GM12878 (cell line): ENCODE measurements at regions not wholly inside any gene's neighbourhood (a gene's known extent, or its start where the extent isn't known, plus 50 kb on each side); places are given as distances from the start of the nearest gene placed in this dataset.

Source experiments
- ATAC-seq: fragments of 200-7000 bp; cut with Tn5 transposase; 3 replicates; pipeline ENCODE4 v1.9.1; 2020; ENCODE audit warnings: mild to moderate bottlenecking, moderate library complexity
- BruUV-seq: library from RNA; stranded (reverse); fragments of 400-500 nt; replicated peaks from 2 replicates; lab custom pipeline; 2021; lab: Mats Ljungman, UMichigan
- CTCF ChIA-PET: fragments of 300-600 bp; sonication (Branson Sonifier 250); formaldehyde crosslinking; extraction: SDS; loops from one replicate; lab custom pipeline; 2021; ENCODE audit warnings: inconsistent platforms; lab: Yijun Ruan, JAX
- POLR2A ChIA-PET: fragments of 350-600 bp; formaldehyde crosslinking; extraction: SDS; loops from one replicate; lab custom pipeline; 2021; ENCODE audit warnings: inconsistent platforms; lab: Charles Lee
- RAD21 ChIA-PET: fragments of 300-600 bp; sonication (Branson Sonifier 250); formaldehyde crosslinking; loops from one replicate; lab custom pipeline; 2023; ENCODE audit warnings: antibody characterized with exemption; ENCODE audit not compliant: unreplicated experiment; lab: Charles Lee
- SMC1A ChIA-PET: fragments of 300-600 bp; sonication (Branson Sonifier 250); formaldehyde crosslinking; loops from one replicate; lab custom pipeline; 2023; ENCODE audit not compliant: unreplicated experiment, uncharacterized antibody; lab: Charles Lee
- DNase-seq: peaks from one replicate; pipeline ENCODE4 v3.0.0-alpha.2; 2011; ENCODE audit warnings: low read depth, low spot score
- FAIRE-seq: peaks from 3 replicates; lab custom pipeline; 2011; peaks lifted over from hg19 to GRCh38; lab: Jason Lieb, UNC
- H2AFZ ChIP-seq: 2 replicates; pipeline ENCODE4 v1.6.0; 2011; ENCODE audit warnings: low read depth, low read length, control low read depth; ENCODE audit not compliant: control insufficient read depth
- H3K27ac ChIP-seq: 2 replicates; pipeline ENCODE4 v1.5.1; 2011; ENCODE audit warnings: control low read depth; ENCODE audit not compliant: control insufficient read depth, insufficient read depth
- H3K27me3 ChIP-seq, 2 experiments: replicated peaks in 1 of 2; 2 replicates each; pipeline versions ENCODE4 v1.6.0 to v1.6.1; 2011; ENCODE audit warnings: low read length in 1 of 2; ENCODE audit not compliant: control insufficient read depth in 2 of 2, insufficient read depth in 2 of 2
- H3K36me3 ChIP-seq, 2 experiments: 2 replicates each; pipeline ENCODE4 v1.5.1; 2011; ENCODE audit warnings: low read length in 1 of 2; ENCODE audit not compliant: control insufficient read depth in 2 of 2, insufficient read depth in 2 of 2
- H3K4me1 ChIP-seq: 2 replicates; pipeline ENCODE4 v1.6.1; 2011; ENCODE audit warnings: mild to moderate bottlenecking, low read length, moderate library complexity, mixed read lengths; ENCODE audit not compliant: control insufficient read depth, insufficient read depth
- H3K4me2 ChIP-seq: 2 replicates; pipeline ENCODE4 v1.6.0; 2011; ENCODE audit warnings: control low read depth; ENCODE audit not compliant: control insufficient read depth, insufficient read depth
- H3K4me3 ChIP-seq: fragments of 200-600 bp; sonication (generic); 2 replicates; pipeline ENCODE4 v1.5.1; 2016
- H3K79me2 ChIP-seq: 2 replicates; pipeline ENCODE4 v1.6.0; 2011; ENCODE audit warnings: low read length; ENCODE audit not compliant: control insufficient read depth, insufficient read depth
- H3K9ac ChIP-seq: 2 replicates; pipeline ENCODE4 v1.8.0; 2011; ENCODE audit warnings: low read length, control low read depth, mixed read lengths; ENCODE audit not compliant: control insufficient read depth, insufficient read depth
- H3K9me3 ChIP-seq: replicated peaks from 3 replicates; pipeline ENCODE4 v1.5.1; 2011; ENCODE audit warnings: mild to moderate bottlenecking, low read length; ENCODE audit not compliant: control insufficient read depth, insufficient read depth
- H4K20me1 ChIP-seq: 2 replicates; pipeline ENCODE4 v1.6.0; 2011; ENCODE audit not compliant: control insufficient read depth, insufficient read depth
- BMI1 ChIP-seq: fragments of 450-650 bp; IDR thresholded peaks from 2 replicates; pipeline ENCODE4 v1.6.1; 2016; ENCODE audit warnings: mild to moderate bottlenecking, moderate library complexity, borderline replicate concordance
- EED ChIP-seq: sonication (generic); IDR thresholded peaks from 2 replicates; pipeline ENCODE4 v1.6.1; 2016; ENCODE audit warnings: antibody characterized with exemption, low read depth
- POLR2AphosphoS2 ChIP-seq: IDR thresholded peaks from 2 replicates; pipeline ENCODE4 v1.6.1; 2011; ENCODE audit warnings: low read depth, mild to moderate bottlenecking, low read length, improper control_type of control experiment, moderate library complexity
- STAT3 ChIP-seq: IDR thresholded peaks from 2 replicates; pipeline ENCODE4 v1.6.1; 2011; ENCODE audit warnings: low read depth, low read length, improper control_type of control experiment
- ZNF274 ChIP-seq: IDR thresholded peaks from one replicate; pipeline ENCODE4 v1.8.0; 2011; ENCODE audit not compliant: insufficient read length, insufficient read depth
- WGBS: methylation state at CpG from one replicate; pipeline ENCODE4 v1.1.6; 2016; ENCODE audit warnings: low lambda C conversion rate; ENCODE audit not compliant: insufficient replicate concordance, insufficient coverage; ENCODE audit errors: missing lambda C conversion rate; 5-methylcytosine and 5-hydroxymethylcytosine counted together
- in situ Hi-C: fragments of 300-500 bp; cut with MboI; formaldehyde crosslinking; loops from 9 replicates; pipeline ENCODE4 v1.14.3; 2018; ENCODE audit warnings: mixed read lengths
- intact Hi-C: fragments of 100-400 bp; cut with micrococcal nuclease; formaldehyde crosslinking; loops from one replicate; pipeline ENCODE4 v1.14.2; 2022; ENCODE audit not compliant: unreplicated experiment
- TF ChIP-seq, protein P1 (sequence below): fragments of 450-650 bp; IDR thresholded peaks from 2 replicates; pipeline ENCODE4 v1.6.1; 2016; ENCODE audit warnings: mild to moderate bottlenecking, moderate library complexity, borderline replicate concordance

DNA sequence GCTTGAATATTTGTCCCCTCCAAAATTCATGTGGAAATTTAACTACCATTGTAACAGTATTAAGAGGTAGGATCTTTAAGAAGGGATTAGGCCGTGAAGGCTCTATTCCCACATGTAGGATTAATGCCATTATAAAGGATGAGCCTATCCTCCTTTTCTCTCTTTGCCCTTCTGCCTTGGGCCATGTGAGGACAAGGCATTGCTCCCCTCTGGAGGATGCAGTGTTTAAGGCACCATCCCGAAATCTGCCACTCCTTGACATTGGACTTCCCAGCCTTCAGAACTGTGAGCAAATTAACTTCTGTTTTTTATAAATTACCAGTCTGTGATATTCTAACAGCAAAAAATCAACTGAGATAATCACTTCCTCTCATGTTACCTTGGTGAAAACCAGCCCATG, 124.4 kb downstream of the TOMM20 start:
- CTCF ChIA-PET: no interaction called here
- FAIRE-seq (no peak), ATAC-seq (no peak), DNase-seq (no peak)
- peak overlapping the region; percentile 79 for H3K27ac ChIP-seq
- H4K20me1 ChIP-seq: no peaks in the 10 kb centered on the region
- intact Hi-C loops: no loop called here
- H3K4me3 ChIP-seq: no peak overlapping the region
- H3K4me2 ChIP-seq: peak overlapping the region; percentile 30; the same call in 1 of the 2 replicates
- 100% methylated on average over 2 of the region's 2 CpGs for WGBS
- peaks cover 61% of the 10 kb centered on the region for H3K4me1 ChIP-seq
- POLR2A ChIA-PET: interaction anchor here (0.5 to 1.3 kb wide), 2 partner anchors 10 to 39 kb away, joined by 3 read pairs; no protein-coding TSS in a partner anchor
- TF ChIP-seq, protein P1, sequence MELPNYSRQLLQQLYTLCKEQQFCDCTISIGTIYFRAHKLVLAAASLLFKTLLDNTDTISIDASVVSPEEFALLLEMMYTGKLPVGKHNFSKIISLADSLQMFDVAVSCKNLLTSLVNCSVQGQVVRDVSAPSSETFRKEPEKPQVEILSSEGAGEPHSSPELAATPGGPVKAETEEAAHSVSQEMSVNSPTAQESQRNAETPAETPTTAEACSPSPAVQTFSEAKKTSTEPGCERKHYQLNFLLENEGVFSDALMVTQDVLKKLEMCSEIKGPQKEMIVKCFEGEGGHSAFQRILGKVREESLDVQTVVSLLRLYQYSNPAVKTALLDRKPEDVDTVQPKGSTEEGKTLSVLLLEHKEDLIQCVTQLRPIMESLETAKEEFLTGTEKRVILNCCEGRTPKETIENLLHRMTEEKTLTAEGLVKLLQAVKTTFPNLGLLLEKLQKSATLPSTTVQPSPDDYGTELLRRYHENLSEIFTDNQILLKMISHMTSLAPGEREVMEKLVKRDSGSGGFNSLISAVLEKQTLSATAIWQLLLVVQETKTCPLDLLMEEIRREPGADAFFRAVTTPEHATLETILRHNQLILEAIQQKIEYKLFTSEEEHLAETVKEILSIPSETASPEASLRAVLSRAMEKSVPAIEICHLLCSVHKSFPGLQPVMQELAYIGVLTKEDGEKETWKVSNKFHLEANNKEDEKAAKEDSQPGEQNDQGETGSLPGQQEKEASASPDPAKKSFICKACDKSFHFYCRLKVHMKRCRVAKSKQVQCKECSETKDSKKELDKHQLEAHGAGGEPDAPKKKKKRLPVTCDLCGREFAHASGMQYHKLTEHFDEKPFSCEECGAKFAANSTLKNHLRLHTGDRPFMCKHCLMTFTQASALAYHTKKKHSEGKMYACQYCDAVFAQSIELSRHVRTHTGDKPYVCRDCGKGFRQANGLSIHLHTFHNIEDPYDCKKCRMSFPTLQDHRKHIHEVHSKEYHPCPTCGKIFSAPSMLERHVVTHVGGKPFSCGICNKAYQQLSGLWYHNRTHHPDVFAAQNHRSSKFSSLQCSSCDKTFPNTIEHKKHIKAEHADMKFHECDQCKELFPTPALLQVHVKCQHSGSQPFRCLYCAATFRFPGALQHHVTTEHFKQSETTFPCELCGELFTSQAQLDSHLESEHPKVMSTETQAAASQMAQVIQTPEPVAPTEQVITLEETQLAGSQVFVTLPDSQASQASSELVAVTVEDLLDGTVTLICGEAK: no peak
- TF ChIP-seq ZNF274 (no peak), EED (no peak), BMI1 (no peak), POLR2AphosphoS2 (no peak), STAT3 (no peak)
- SMC1A ChIA-PET: interaction anchor here (1.2 to 12.9 kb wide), 3 partner anchors 15 to 29 kb away, joined by 3 to 229 read pairs (median 108); no protein-coding TSS in a partner anchor
- RAD21 ChIA-PET: interaction anchor here (8.3 to 11.3 kb wide), 2 partner anchors 16 to 29 kb away, joined by 82 to 257 read pairs; no protein-coding TSS in a partner anchor
- no peaks in the 10 kb centered on the region; the same call in 1 of the 3 replicates for H3K9me3 ChIP-seq
- H3K27me3 ChIP-seq: no peaks in the 10 kb centered on the region
- no peaks in the 10 kb centered on the region for H3K36me3 ChIP-seq
- no peak overlapping the region for H3K9ac ChIP-seq
- no peaks in the 10 kb centered on the region for H3K79me2 ChIP-seq
- BruUV-seq: TSS peak; percentile 47
- in situ Hi-C loops: no loop called here
- no peak overlapping the region for H2AFZ ChIP-seq
